K562 (cell line): ENCODE measurements at regions not wholly inside any gene's neighbourhood (a gene's known extent, or its start where the extent isn't known, plus 50 kb on each side); places are given as distances from the start of the nearest gene placed in this dataset.

ENCODE experiments used
- CCAR2 ChIP-seq: fragments of 200-400 bp; formaldehyde crosslinking; IDR thresholded peaks from 2 replicates; pipeline ENCODE4 v1.6.1; 2017; ENCODE audit warnings: mild to moderate bottlenecking, low read depth, low read length
- EHMT2 ChIP-seq: fragments of 450-650 bp; IDR thresholded peaks from 2 replicates; pipeline ENCODE4 v1.6.1; 2018; ENCODE audit warnings: antibody characterized with exemption
- GABPB1 ChIP-seq: sonication (generic); formaldehyde crosslinking; IDR thresholded peaks from 2 replicates; pipeline ENCODE4 v1.8.0; 2022; ENCODE audit warnings: mild to moderate bottlenecking, missing genetic modification reagents
- L3MBTL2 ChIP-seq: fragments of 450-650 bp; IDR thresholded peaks from 2 replicates; pipeline ENCODE4 v1.6.1; 2016; ENCODE audit warnings: mild to moderate bottlenecking, moderate library complexity
- OTX1 ChIP-seq: fragments of 450-650 bp; formaldehyde crosslinking; IDR thresholded peaks from 2 replicates; pipeline ENCODE4 v1.4.0; 2022; ENCODE audit warnings: mild to moderate bottlenecking
- RAD21 ChIP-seq, 2 experiments: fragments of 250-450 bp in 1 of 2; fragments of 450-650 bp in 1 of 2; sonication (Bioruptor Pico) in 1 of 2; formaldehyde crosslinking in 1 of 2; IDR thresholded peaks in 1 of 2; conservative IDR thresholded peaks in 1 of 2; 2 replicates each; pipeline versions ENCODE4 v1.4.0 to v1.8.0; 2020 to 2022; ENCODE audit warnings: mild to moderate bottlenecking in 2 of 2, moderate library complexity in 1 of 2
- RCOR1 ChIP-seq, 2 experiments: IDR thresholded peaks; 2 replicates each; pipeline ENCODE4 v1.6.1; 2012; ENCODE audit warnings: low read depth in 2 of 2, low read length in 2 of 2, borderline replicate concordance in 1 of 2, improper control_type of control experiment in 1 of 2
- RFX1 ChIP-seq: fragments of 450-650 bp; IDR thresholded peaks from 2 replicates; pipeline ENCODE4 v1.6.1; 2016; ENCODE audit warnings: mild to moderate bottlenecking, moderate library complexity
- YY1 ChIP-seq, 3 experiments: IDR thresholded peaks; 2 replicates each; pipeline ENCODE4 v1.6.1; 2011; ENCODE audit warnings: low read length in 2 of 3, mild to moderate bottlenecking in 2 of 3, moderate library complexity in 2 of 3, borderline replicate concordance in 1 of 3, control low read depth in 1 of 3, low read depth in 1 of 3; ENCODE audit not compliant: insufficient read depth in 3 of 3, insufficient replicate concordance in 2 of 3, control insufficient read depth in 1 of 3, insufficient read length in 1 of 3; ENCODE audit errors: extremely low read depth in 1 of 3
- ZNF764 ChIP-seq: fragments of 250-450 bp; sonication (Bioruptor Pico); IDR thresholded peaks from 2 replicates; pipeline ENCODE4 v1.4.0; 2020; ENCODE audit warnings: low read depth, mild to moderate bottlenecking, moderate library complexity
- TF ChIP-seq, protein P1 (sequence below): sonication (generic); formaldehyde crosslinking; IDR thresholded peaks from 2 replicates; pipeline ENCODE4 v1.8.0; 2023; ENCODE audit warnings: mild to moderate bottlenecking, missing genetic modification reagents
- TF ChIP-seq, protein P2 (sequence below), 3 experiments: IDR thresholded peaks in 2 of 3; conservative IDR thresholded peaks in 1 of 3; 2 replicates each; pipeline ENCODE4 v1.5.1; 2011 to 2012; ENCODE audit warnings: low read length in 3 of 3, mild to moderate bottlenecking in 3 of 3, control low read depth in 2 of 3, improper control_type of control experiment in 1 of 3, inconsistent platforms in 1 of 3, low read depth in 1 of 3, mixed read lengths in 1 of 3, moderate library complexity in 1 of 3; ENCODE audit not compliant: insufficient read depth in 2 of 3
- TF ChIP-seq, protein P3 (sequence below): sonication (generic); formaldehyde crosslinking; IDR thresholded peaks from 2 replicates; pipeline ENCODE4 v1.8.0; 2023; ENCODE audit warnings: mild to moderate bottlenecking, missing genetic modification reagents

DNA sequence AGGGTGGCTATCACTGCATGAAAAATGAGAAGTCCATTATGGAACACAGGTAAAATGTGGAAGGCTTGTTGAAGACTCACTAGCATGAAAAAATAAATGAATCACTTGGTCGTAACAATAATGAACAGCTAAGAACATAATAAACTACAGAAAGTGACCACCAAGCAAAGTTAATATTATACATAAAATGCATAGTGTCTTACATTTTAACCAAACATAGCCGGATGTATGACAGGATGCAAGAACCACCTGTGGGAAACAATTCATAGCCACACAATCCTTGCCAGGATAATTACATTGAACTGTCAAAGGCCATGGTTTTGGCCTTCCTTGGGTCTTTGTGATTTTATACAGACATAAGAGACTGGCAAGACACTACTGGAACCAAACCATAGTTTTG lies 81.9 kb upstream of the ATXN3L start:
- TF ChIP-seq OTX1 (CRISPR knock-in tag) (no peak), ZNF764 (no peak), GABPB1 (CRISPR knock-in tag) (no peak), RCOR1 (IDR thresholded peaks at IDR 0.05; ENCODE audit: borderline replicate concordance in 1 of 2, low read depth in 2 of 2, low read length in 2 of 2) (no peak), RFX1 (no peak), L3MBTL2 (no peak), YY1 (IDR thresholded peaks at IDR 0.05; ENCODE audit: borderline replicate concordance in 1 of 3, control insufficient read depth in 1 of 3, extremely low read depth in 1 of 3, insufficient read depth in 3 of 3, insufficient read length in 1 of 3, insufficient replicate concordance in 2 of 3, low read depth in 1 of 3, low read length in 2 of 3) (no peak), RAD21 (CRISPR knock-in tag; conservative IDR thresholded peaks at IDR 0.05 in 1 of 2, IDR thresholded peaks at IDR 0.05 in 1 of 2) (no peak), EHMT2 (no peak), CCAR2 (no peak)
- TF ChIP-seq, protein P1, sequence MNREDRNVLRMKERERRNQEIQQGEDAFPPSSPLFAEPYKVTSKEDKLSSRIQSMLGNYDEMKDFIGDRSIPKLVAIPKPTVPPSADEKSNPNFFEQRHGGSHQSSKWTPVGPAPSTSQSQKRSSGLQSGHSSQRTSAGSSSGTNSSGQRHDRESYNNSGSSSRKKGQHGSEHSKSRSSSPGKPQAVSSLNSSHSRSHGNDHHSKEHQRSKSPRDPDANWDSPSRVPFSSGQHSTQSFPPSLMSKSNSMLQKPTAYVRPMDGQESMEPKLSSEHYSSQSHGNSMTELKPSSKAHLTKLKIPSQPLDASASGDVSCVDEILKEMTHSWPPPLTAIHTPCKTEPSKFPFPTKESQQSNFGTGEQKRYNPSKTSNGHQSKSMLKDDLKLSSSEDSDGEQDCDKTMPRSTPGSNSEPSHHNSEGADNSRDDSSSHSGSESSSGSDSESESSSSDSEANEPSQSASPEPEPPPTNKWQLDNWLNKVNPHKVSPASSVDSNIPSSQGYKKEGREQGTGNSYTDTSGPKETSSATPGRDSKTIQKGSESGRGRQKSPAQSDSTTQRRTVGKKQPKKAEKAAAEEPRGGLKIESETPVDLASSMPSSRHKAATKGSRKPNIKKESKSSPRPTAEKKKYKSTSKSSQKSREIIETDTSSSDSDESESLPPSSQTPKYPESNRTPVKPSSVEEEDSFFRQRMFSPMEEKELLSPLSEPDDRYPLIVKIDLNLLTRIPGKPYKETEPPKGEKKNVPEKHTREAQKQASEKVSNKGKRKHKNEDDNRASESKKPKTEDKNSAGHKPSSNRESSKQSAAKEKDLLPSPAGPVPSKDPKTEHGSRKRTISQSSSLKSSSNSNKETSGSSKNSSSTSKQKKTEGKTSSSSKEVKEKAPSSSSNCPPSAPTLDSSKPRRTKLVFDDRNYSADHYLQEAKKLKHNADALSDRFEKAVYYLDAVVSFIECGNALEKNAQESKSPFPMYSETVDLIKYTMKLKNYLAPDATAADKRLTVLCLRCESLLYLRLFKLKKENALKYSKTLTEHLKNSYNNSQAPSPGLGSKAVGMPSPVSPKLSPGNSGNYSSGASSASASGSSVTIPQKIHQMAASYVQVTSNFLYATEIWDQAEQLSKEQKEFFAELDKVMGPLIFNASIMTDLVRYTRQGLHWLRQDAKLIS (CRISPR knock-in tag) = no peak
- TF ChIP-seq, protein P2, sequence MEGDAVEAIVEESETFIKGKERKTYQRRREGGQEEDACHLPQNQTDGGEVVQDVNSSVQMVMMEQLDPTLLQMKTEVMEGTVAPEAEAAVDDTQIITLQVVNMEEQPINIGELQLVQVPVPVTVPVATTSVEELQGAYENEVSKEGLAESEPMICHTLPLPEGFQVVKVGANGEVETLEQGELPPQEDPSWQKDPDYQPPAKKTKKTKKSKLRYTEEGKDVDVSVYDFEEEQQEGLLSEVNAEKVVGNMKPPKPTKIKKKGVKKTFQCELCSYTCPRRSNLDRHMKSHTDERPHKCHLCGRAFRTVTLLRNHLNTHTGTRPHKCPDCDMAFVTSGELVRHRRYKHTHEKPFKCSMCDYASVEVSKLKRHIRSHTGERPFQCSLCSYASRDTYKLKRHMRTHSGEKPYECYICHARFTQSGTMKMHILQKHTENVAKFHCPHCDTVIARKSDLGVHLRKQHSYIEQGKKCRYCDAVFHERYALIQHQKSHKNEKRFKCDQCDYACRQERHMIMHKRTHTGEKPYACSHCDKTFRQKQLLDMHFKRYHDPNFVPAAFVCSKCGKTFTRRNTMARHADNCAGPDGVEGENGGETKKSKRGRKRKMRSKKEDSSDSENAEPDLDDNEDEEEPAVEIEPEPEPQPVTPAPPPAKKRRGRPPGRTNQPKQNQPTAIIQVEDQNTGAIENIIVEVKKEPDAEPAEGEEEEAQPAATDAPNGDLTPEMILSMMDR (IDR thresholded peaks at IDR 0.05 in 2 of 3, conservative IDR thresholded peaks at IDR 0.05 in 1 of 3; ENCODE audit: insufficient read depth in 2 of 3, low read depth in 1 of 3, low read length in 3 of 3) = no peak
- TF ChIP-seq, protein P3, sequence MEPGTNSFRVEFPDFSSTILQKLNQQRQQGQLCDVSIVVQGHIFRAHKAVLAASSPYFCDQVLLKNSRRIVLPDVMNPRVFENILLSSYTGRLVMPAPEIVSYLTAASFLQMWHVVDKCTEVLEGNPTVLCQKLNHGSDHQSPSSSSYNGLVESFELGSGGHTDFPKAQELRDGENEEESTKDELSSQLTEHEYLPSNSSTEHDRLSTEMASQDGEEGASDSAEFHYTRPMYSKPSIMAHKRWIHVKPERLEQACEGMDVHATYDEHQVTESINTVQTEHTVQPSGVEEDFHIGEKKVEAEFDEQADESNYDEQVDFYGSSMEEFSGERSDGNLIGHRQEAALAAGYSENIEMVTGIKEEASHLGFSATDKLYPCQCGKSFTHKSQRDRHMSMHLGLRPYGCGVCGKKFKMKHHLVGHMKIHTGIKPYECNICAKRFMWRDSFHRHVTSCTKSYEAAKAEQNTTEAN (CRISPR knock-in tag) = no peak
